Neural cell (in vitro differentiated cells): ENCODE measurements at regions not wholly inside any gene's neighbourhood (a gene's known extent, or its start where the extent isn't known, plus 50 kb on each side); places are given as distances from the start of the nearest gene placed in this dataset.
A peak's percentile ranks its signal among the peaks of the same experiment; 100 is the strongest.

ENCODE experiments used
- H2AFZ ChIP-seq: fragments of 200-600, 300-800 bp; sonication (generic), shearing (Covaris generic); 2 replicates; pipeline ENCODE4 v1.6.0; 2014; ENCODE audit warnings: low read depth, mild to moderate bottlenecking, antibody characterized with exemption, low read length, moderate library complexity
- H3F3A ChIP-seq: fragments of 200-600 bp; shearing (Covaris generic); 2 replicates; pipeline ENCODE4 v1.6.1; 2016; ENCODE audit warnings: mild to moderate bottlenecking, moderate library complexity, mixed read lengths, antibody characterized with exemption, low read length; ENCODE audit not compliant: insufficient read depth, poor library complexity, severe bottlenecking
- H3K27ac ChIP-seq: fragments of 200-600, 300-800 bp; sonication (generic), shearing (Covaris generic); 2 replicates; pipeline ENCODE4 v1.5.1; 2014; ENCODE audit warnings: mild to moderate bottlenecking, low read length, moderate library complexity
- H3K27me3 ChIP-seq: fragments of 300-800, 200-600 bp; sonication (generic), shearing (Covaris generic); 2 replicates; pipeline ENCODE4 v1.6.0; 2014; ENCODE audit warnings: mild to moderate bottlenecking, low read depth, low read length, moderate library complexity; ENCODE audit not compliant: insufficient read depth
- H3K36me3 ChIP-seq: fragments of 300-800, 200-600 bp; sonication (generic), shearing (Covaris generic); 2 replicates; pipeline ENCODE4 v1.5.1; 2014; ENCODE audit warnings: mild to moderate bottlenecking, antibody characterized with exemption, low read length, moderate library complexity; ENCODE audit not compliant: insufficient read depth
- H3K4me2 ChIP-seq: fragments of 300-800, 200-600 bp; sonication (generic), shearing (Covaris generic); 2 replicates; pipeline ENCODE4 v1.6.0; 2014; ENCODE audit warnings: mild to moderate bottlenecking, low read length
- H3K4me3 ChIP-seq: fragments of 300-800, 200-600 bp; sonication (generic), shearing (Covaris generic); 2 replicates; pipeline ENCODE4 v1.5.1; 2014; ENCODE audit warnings: mild to moderate bottlenecking, low read length, moderate library complexity
- H3K79me2 ChIP-seq: fragments of 200-600 bp; shearing (Covaris generic); replicated peaks from 2 replicates; pipeline ENCODE4 v1.6.0; 2014; ENCODE audit warnings: mild to moderate bottlenecking, low read length, moderate library complexity; ENCODE audit not compliant: insufficient read depth
- H3K9ac ChIP-seq: fragments of 300-800, 200-600 bp; sonication (generic), shearing (Covaris generic); 2 replicates; pipeline ENCODE4 v1.6.1; 2016; ENCODE audit warnings: mild to moderate bottlenecking, low read length, mixed read lengths
- H3K9me2 ChIP-seq: fragments of 200-600 bp; shearing (Covaris generic); 2 replicates; pipeline ENCODE4 v1.6.1; 2016; ENCODE audit warnings: mild to moderate bottlenecking, low read length, mixed read lengths; ENCODE audit not compliant: insufficient read depth
- H3K9me3 ChIP-seq: fragments of 200-600, 300-800 bp; sonication (generic), shearing (Covaris generic); 2 replicates; pipeline ENCODE4 v1.6.1; 2016; ENCODE audit warnings: mild to moderate bottlenecking, mixed run types, low read length, moderate library complexity, mixed read lengths
- H4K20me1 ChIP-seq: fragments of 200-600 bp; shearing (Covaris generic); 2 replicates; pipeline ENCODE4 v1.6.1; 2016; ENCODE audit warnings: mild to moderate bottlenecking, mixed run types; ENCODE audit not compliant: insufficient read depth
- EP300 ChIP-seq: fragments of 450-650 bp; conservative IDR thresholded peaks from 2 replicates; pipeline ENCODE4 v1.6.1; 2014; ENCODE audit warnings: antibody characterized with exemption, mild to moderate bottlenecking, moderate library complexity; ENCODE audit not compliant: poor library complexity, severe bottlenecking
- EZH2 ChIP-seq: fragments of 200-600, 300-800 bp; shearing (Covaris generic), sonication (generic); IDR thresholded peaks from 2 replicates; pipeline ENCODE4 v1.6.1; 2014; ENCODE audit warnings: antibody characterized with exemption, low read length, borderline replicate concordance, mild to moderate bottlenecking; ENCODE audit not compliant: insufficient read depth, poor library complexity, severe bottlenecking
- MXI1 ChIP-seq: fragments of 450-650 bp; conservative IDR thresholded peaks from 2 replicates; pipeline ENCODE4 v1.6.1; 2014; ENCODE audit warnings: antibody characterized with exemption, mild to moderate bottlenecking; ENCODE audit not compliant: poor library complexity, severe bottlenecking
- POLR2AphosphoS5 ChIP-seq: IDR thresholded peaks from 2 replicates; pipeline ENCODE4 v1.6.1; 2012
- RAD21 ChIP-seq: fragments of 450-650 bp; conservative IDR thresholded peaks from 2 replicates; pipeline ENCODE4 v1.6.1; 2014; ENCODE audit warnings: antibody characterized with exemption, mild to moderate bottlenecking, moderate library complexity
- SMC3 ChIP-seq: fragments of 450-650 bp; conservative IDR thresholded peaks from 2 replicates; pipeline ENCODE4 v1.6.1; 2014; ENCODE audit warnings: antibody characterized with exemption, mild to moderate bottlenecking, moderate library complexity; ENCODE audit not compliant: poor library complexity
- TAF1 ChIP-seq: IDR thresholded peaks from 2 replicates; pipeline ENCODE4 v1.6.1; 2012; ENCODE audit warnings: low read depth
- TF ChIP-seq, protein P1 (sequence below): IDR thresholded peaks from 2 replicates; pipeline ENCODE4 v1.6.1; 2012; ENCODE audit warnings: borderline replicate concordance
- TF ChIP-seq, protein P2 (sequence below): fragments of 450-650 bp; IDR thresholded peaks from 2 replicates; pipeline ENCODE4 v1.5.1; 2014; ENCODE audit warnings: antibody characterized with exemption, mild to moderate bottlenecking, moderate library complexity; ENCODE audit not compliant: poor library complexity, severe bottlenecking

DNA sequence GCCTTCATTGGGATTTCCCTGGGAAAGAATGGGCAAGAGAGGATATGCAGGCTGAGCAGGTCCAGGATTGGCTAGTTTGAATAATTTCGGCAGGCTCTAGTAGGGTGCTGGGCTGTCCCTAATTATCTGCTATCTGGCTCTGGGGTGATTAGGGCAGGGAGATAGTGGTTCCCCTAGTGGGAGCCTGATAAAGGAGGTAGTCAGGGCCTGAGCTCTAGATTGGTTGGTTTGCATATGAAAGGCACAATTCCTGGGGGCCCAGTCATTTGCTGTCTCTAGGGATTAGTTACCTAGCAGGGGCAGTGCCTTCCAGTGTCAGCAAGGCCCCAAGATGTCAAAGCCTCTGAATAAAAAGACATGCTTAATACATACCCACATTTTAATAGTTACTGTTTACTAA lies 690.1 kb upstream of the KLHL29 start:
- TF ChIP-seq, protein P1, sequence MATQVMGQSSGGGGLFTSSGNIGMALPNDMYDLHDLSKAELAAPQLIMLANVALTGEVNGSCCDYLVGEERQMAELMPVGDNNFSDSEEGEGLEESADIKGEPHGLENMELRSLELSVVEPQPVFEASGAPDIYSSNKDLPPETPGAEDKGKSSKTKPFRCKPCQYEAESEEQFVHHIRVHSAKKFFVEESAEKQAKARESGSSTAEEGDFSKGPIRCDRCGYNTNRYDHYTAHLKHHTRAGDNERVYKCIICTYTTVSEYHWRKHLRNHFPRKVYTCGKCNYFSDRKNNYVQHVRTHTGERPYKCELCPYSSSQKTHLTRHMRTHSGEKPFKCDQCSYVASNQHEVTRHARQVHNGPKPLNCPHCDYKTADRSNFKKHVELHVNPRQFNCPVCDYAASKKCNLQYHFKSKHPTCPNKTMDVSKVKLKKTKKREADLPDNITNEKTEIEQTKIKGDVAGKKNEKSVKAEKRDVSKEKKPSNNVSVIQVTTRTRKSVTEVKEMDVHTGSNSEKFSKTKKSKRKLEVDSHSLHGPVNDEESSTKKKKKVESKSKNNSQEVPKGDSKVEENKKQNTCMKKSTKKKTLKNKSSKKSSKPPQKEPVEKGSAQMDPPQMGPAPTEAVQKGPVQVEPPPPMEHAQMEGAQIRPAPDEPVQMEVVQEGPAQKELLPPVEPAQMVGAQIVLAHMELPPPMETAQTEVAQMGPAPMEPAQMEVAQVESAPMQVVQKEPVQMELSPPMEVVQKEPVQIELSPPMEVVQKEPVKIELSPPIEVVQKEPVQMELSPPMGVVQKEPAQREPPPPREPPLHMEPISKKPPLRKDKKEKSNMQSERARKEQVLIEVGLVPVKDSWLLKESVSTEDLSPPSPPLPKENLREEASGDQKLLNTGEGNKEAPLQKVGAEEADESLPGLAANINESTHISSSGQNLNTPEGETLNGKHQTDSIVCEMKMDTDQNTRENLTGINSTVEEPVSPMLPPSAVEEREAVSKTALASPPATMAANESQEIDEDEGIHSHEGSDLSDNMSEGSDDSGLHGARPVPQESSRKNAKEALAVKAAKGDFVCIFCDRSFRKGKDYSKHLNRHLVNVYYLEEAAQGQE: no peak
- TF ChIP-seq EZH2 (no peak), MXI1 (no peak), POLR2AphosphoS5 (no peak)
- TF ChIP-seq, protein P2, sequence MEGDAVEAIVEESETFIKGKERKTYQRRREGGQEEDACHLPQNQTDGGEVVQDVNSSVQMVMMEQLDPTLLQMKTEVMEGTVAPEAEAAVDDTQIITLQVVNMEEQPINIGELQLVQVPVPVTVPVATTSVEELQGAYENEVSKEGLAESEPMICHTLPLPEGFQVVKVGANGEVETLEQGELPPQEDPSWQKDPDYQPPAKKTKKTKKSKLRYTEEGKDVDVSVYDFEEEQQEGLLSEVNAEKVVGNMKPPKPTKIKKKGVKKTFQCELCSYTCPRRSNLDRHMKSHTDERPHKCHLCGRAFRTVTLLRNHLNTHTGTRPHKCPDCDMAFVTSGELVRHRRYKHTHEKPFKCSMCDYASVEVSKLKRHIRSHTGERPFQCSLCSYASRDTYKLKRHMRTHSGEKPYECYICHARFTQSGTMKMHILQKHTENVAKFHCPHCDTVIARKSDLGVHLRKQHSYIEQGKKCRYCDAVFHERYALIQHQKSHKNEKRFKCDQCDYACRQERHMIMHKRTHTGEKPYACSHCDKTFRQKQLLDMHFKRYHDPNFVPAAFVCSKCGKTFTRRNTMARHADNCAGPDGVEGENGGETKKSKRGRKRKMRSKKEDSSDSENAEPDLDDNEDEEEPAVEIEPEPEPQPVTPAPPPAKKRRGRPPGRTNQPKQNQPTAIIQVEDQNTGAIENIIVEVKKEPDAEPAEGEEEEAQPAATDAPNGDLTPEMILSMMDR: no peak
- H3K36me3 ChIP-seq: no peaks in the 10 kb centered on the region
- no peaks in the 10 kb centered on the region for H3K27me3 ChIP-seq
- peaks cover 40% of the 10 kb centered on the region for H3K79me2 ChIP-seq
- H4K20me1 ChIP-seq: no peaks in the 10 kb centered on the region
- H3K27ac ChIP-seq: peak overlapping the region; percentile 38
- no peaks in the 10 kb centered on the region for H3F3A ChIP-seq
- no peak overlapping the region for H3K9ac ChIP-seq
- no peak overlapping the region for H2AFZ ChIP-seq
- no peak overlapping the region for H3K4me3 ChIP-seq
- H3K4me2 ChIP-seq: no peak overlapping the region
- no peaks in the 10 kb centered on the region for H3K9me2 ChIP-seq
- H3K9me3 ChIP-seq: no peaks in the 10 kb centered on the region

DNA sequence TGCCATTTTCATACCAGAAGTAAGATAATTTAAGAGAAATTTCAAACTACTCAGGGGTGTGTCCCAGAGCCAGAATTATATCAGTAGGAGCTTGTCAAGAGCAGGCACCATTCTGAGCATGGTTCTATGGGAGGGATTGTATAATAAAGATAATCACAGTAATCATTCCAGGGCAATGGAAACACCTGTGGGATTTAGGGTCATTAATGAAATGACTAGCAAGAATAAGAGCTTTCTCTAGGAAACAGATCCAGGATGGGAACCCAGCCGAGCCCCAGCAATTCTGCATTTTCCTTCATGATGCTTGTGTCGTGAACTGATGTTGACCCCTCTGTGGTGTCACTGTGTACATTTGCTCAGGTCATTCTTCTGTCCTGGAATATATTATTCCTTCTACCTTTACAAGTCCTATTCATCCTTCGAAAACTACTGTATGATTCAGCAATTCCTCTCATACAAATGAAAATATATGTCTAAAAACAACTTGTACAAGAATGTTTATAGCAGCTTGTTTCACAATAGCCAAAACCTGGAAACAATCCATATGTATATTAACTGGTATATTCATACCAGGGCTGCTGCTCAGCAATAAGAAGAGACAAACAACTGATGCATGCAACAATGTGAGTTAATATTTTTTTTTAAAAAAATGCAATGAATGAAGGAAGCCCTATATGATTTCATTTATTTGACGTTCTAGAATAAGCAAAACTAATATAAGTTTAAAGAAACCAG lies 687.8 kb upstream of the KLHL29 start:
- no peaks in the 10 kb centered on the region for H4K20me1 ChIP-seq
- H3K79me2 ChIP-seq: peaks cover 16% of the 10 kb centered on the region
- H3K9me2 ChIP-seq: no peaks in the 10 kb centered on the region
- no peak overlapping the region for H3K9ac ChIP-seq
- no peak overlapping the region for H3K27ac ChIP-seq
- H3K4me2 ChIP-seq: no peak overlapping the region
- H3K9me3 ChIP-seq: no peaks in the 10 kb centered on the region
- H3K4me3 ChIP-seq: no peak overlapping the region
- TF ChIP-seq SMC3: no peak
- peak; percentile 74 for TF ChIP-seq POLR2AphosphoS5
- H3K36me3 ChIP-seq: no peaks in the 10 kb centered on the region
- no peaks in the 10 kb centered on the region for H3K27me3 ChIP-seq
- no peaks in the 10 kb centered on the region for H3F3A ChIP-seq
- no peak overlapping the region for H2AFZ ChIP-seq

DNA sequence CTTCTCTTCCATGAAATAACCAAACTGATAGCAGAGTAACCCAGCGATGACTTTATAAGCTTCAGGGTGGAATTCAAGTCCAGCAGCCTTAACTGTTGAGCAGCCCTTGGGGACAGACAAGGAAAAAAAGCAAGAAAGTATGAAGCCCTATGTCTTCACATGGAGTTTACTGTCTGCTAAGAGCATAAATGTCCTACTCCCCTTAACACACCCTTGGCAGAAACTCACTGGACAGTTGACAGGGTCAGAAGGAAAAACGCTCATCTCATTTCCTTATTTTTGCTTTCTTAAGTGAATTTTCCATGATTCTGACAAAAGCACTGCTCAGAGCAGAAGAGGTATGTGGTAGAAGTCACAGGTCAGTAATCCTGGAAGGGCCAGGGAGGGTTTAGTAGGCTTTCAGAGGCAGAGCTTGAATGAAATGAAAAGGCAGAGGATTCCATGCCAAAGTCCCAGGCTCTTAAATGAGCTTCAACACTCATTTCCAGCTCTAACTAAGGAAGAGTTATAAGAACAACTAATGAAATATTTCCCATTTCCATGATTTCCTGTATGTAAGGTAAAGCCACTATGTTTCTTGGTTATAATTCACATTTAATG lies 683.3 kb upstream of the KLHL29 start:
- no peak overlapping the region for H2AFZ ChIP-seq
- no peaks in the 10 kb centered on the region for H3K9me3 ChIP-seq
- H3K27me3 ChIP-seq: no peaks in the 10 kb centered on the region
- no peak overlapping the region for H3K4me2 ChIP-seq
- no peaks in the 10 kb centered on the region for H3K36me3 ChIP-seq
- no peak overlapping the region for H3K4me3 ChIP-seq
- peak overlapping the region; percentile 27 for H3K27ac ChIP-seq
- H4K20me1 ChIP-seq: no peaks in the 10 kb centered on the region
- H3K9ac ChIP-seq: no peak overlapping the region
- TF ChIP-seq, protein P1: no peak
- TF ChIP-seq EP300: no peak
- TF ChIP-seq MXI1: no peak
- TF ChIP-seq POLR2AphosphoS5: no peak
- no peak for TF ChIP-seq TAF1
- no peak for TF ChIP-seq RAD21
- TF ChIP-seq SMC3: no peak
- TF ChIP-seq, protein P2: no peak
- TF ChIP-seq EZH2: no peak
- H3K9me2 ChIP-seq: no peaks in the 10 kb centered on the region
- no peaks in the 10 kb centered on the region for H3K79me2 ChIP-seq
- no peaks in the 10 kb centered on the region for H3F3A ChIP-seq
